Caco-2 (cell line): ENCODE measurements at regions not wholly inside any gene's neighbourhood (a gene's known extent, or its start where the extent isn't known, plus 50 kb on each side); places are given as distances from the start of the nearest gene placed in this dataset.

Experiments used
- BruUV-seq: library from RNA; stranded (reverse); fragments of 400-500 nt; replicated peaks from 2 replicates; lab custom pipeline; 2021; lab: Mats Ljungman, UMichigan
- CTCF ChIA-PET: fragments of 300-600 bp; sonication (Branson Sonifier 250); formaldehyde crosslinking; loops from one replicate; lab custom pipeline; 2022; ENCODE audit warnings: antibody characterized with exemption; lab: Charles Lee
- POLR2A ChIA-PET: fragments of 300-600 bp; sonication (Branson Sonifier 250); formaldehyde crosslinking; loops from one replicate; lab custom pipeline; 2022; ENCODE audit warnings: antibody characterized with exemption; lab: Charles Lee
- DNase-seq, 2 experiments: peaks; one replicate each; pipeline versions ENCODE4 v3.0.0 to v3.0.0-alpha.2; 2020 to 2022
- H3K27me3 ChIP-seq: replicated peaks from 2 replicates; pipeline ENCODE4 v1.6.0; 2011; ENCODE audit warnings: low read length; ENCODE audit not compliant: control insufficient read depth, insufficient read depth
- H3K36me3 ChIP-seq: 2 replicates; pipeline ENCODE4 v1.5.1; 2011; ENCODE audit warnings: low read length; ENCODE audit not compliant: control insufficient read depth, insufficient read depth
- H3K4me1 ChIP-seq: fragments of 250-450 bp; sonication (Bioruptor Pico); 2 replicates; pipeline ENCODE4 v1.5.1; 2020; ENCODE audit warnings: mild to moderate bottlenecking
- H3K4me3 ChIP-seq: 2 replicates; pipeline ENCODE4 v1.5.1; 2011; ENCODE audit warnings: low read depth, mild to moderate bottlenecking, control low read depth, low read length
- H3K9me3 ChIP-seq: fragments of 250-450 bp; sonication (Bioruptor Pico); 2 replicates; pipeline ENCODE4 v1.5.1; 2020; ENCODE audit warnings: mild to moderate bottlenecking, moderate library complexity
- H3K27ac Mint-ChIP-seq: one replicate; pipeline ENCODE4 v1.8.0; 2022; ENCODE audit warnings: mixed read lengths; ENCODE audit not compliant: unreplicated experiment
- H3K27me3 Mint-ChIP-seq: one replicate; pipeline ENCODE4 v1.8.0; 2022; ENCODE audit warnings: mixed read lengths; ENCODE audit not compliant: insufficient read depth, unreplicated experiment
- H3K36me3 Mint-ChIP-seq: one replicate; pipeline ENCODE4 v1.8.0; 2022; ENCODE audit warnings: mild to moderate bottlenecking, mixed read lengths; ENCODE audit not compliant: insufficient read depth, unreplicated experiment
- H3K4me1 Mint-ChIP-seq: one replicate; pipeline ENCODE4 v1.8.0; 2022; ENCODE audit warnings: low read depth, mixed read lengths; ENCODE audit not compliant: unreplicated experiment
- H3K4me3 Mint-ChIP-seq: one replicate; pipeline ENCODE4 v1.8.0; 2022; ENCODE audit warnings: mild to moderate bottlenecking, moderate library complexity, mixed read lengths; ENCODE audit not compliant: unreplicated experiment
- H3K9me3 Mint-ChIP-seq: one replicate; pipeline ENCODE4 v1.8.0; 2022; ENCODE audit warnings: mixed read lengths; ENCODE audit not compliant: unreplicated experiment
- CTCF ChIP-seq, 2 experiments: fragments of 200-600 bp in 1 of 2; IDR thresholded peaks; 1 replicate in 1 of 2; 2 replicates in 1 of 2; pipeline versions ENCODE4 v1.5.1 to v1.8.0; 2011 to 2022; ENCODE audit warnings: antibody characterized with exemption in 1 of 2, control low read depth in 1 of 2, inconsistent platforms in 1 of 2, low read depth in 1 of 2, low read length in 1 of 2, mild to moderate bottlenecking in 1 of 2, moderate library complexity in 1 of 2; ENCODE audit not compliant: insufficient read depth in 1 of 2, severe bottlenecking in 1 of 2, unreplicated experiment in 1 of 2
- intact Hi-C: fragments of 100-400 bp; cut with micrococcal nuclease; formaldehyde crosslinking; loops from one replicate; pipeline ENCODE4 v1.10.0; 2022; ENCODE audit not compliant: unreplicated experiment

DNA sequence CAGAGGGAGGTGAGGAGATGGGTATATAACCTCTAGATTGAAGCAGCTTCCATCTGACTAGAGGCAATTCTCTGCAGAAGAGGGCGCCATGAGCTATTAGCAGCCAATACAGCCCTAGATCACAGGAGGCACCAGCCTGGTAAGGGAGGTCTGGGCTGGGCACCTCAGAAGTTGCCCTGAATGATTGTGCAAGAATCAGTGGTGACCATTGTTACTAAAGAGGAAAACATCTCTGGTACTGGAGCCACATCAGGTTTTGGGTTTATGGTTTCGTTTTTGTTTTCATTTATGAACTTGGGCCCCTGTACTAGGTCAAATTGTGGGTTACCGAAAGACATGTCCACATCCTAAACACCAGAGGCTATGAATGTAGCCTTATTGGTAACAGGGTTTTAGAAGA, 342.0 kb downstream of the MLLT3 start:
- CTCF ChIA-PET: no interaction called here
- H3K36me3 Mint-ChIP-seq: no peaks in the 10 kb centered on the region
- no TSS peak for BruUV-seq

DNA sequence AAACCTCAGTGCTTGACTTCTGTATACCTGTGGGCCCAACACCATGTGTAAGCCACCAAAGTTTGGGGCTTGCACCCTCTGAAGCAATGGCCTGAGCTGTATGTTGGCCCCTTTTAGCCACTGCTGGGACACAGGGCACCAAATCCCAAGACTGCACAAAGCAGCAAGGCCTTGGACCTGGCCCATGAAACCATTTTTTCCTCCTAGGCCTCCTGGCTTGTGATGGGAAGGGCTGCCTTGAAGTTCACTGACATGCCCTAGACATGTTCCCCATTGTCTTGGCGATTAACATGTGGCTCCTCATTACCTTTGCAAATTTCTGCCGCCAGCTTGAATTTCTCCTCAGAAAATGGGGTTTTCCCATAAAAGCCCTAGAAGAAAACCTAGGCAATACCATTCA, 345.5 kb downstream of the MLLT3 start:
- peaks cover 4% of the 10 kb centered on the region for H3K36me3 Mint-ChIP-seq
- no peaks in the 10 kb centered on the region for H3K4me1 ChIP-seq
- DNase-seq: no peak
- TF ChIP-seq CTCF (IDR thresholded peaks at IDR 0.05; ENCODE audit: insufficient read depth in 1 of 2, low read depth in 1 of 2, low read length in 1 of 2, severe bottlenecking in 1 of 2, unreplicated experiment in 1 of 2): no peak
- BruUV-seq: no TSS peak
- no peak overlapping the region for H3K4me3 Mint-ChIP-seq
- CTCF ChIA-PET: no interaction called here
- no peak overlapping the region for H3K27ac Mint-ChIP-seq
- no peaks in the 10 kb centered on the region for H3K36me3 ChIP-seq
- H3K27me3 Mint-ChIP-seq: no peaks in the 10 kb centered on the region
- H3K4me1 Mint-ChIP-seq: no peaks in the 10 kb centered on the region
- H3K9me3 Mint-ChIP-seq: peaks cover 26% of the 10 kb centered on the region
- no peak overlapping the region for H3K4me3 ChIP-seq
- H3K9me3 ChIP-seq: no peaks in the 10 kb centered on the region
- intact Hi-C loops: no loop called here
- no peaks in the 10 kb centered on the region for H3K27me3 ChIP-seq
- POLR2A ChIA-PET: no interaction called here

More for the DNA sequence above, 342.0 kb downstream of the MLLT3 start:
- H3K27ac Mint-ChIP-seq: no peak overlapping the region
- Histone ChIP-seq H3K36me3 (no peaks in the 10 kb centered on the region), H3K4me1 (no peaks in the 10 kb centered on the region), H3K27me3 (no peaks in the 10 kb centered on the region), H3K9me3 (no peaks in the 10 kb centered on the region), H3K4me3 (no peak overlapping the region)
- no peaks in the 10 kb centered on the region for H3K4me1 Mint-ChIP-seq
- H3K9me3 Mint-ChIP-seq: peaks cover 6% of the 10 kb centered on the region
- no peak for TF ChIP-seq CTCF (IDR thresholded peaks at IDR 0.05; ENCODE audit: insufficient read depth in 1 of 2, low read depth in 1 of 2, low read length in 1 of 2, severe bottlenecking in 1 of 2, unreplicated experiment in 1 of 2)
- H3K27me3 Mint-ChIP-seq: no peaks in the 10 kb centered on the region
- intact Hi-C loops: no loop called here
- POLR2A ChIA-PET: no interaction called here
- DNase-seq: no peak
- H3K4me3 Mint-ChIP-seq: no peak overlapping the region

GRCh38 chr9:20271723-20272122, 350.6 kb downstream of the MLLT3 start:
- intact Hi-C loops: loop anchor here (1.0 kb wide), 1 partner anchor 345 kb away; no protein-coding TSS in a partner anchor
- Histone ChIP-seq H3K4me3 (no peak overlapping the region), H3K4me1 (no peaks in the 10 kb centered on the region), H3K27me3 (no peaks in the 10 kb centered on the region), H3K9me3 (no peaks in the 10 kb centered on the region), H3K36me3 (no peaks in the 10 kb centered on the region)
- no peaks in the 10 kb centered on the region for H3K27me3 Mint-ChIP-seq
- H3K4me1 Mint-ChIP-seq: peaks cover 5% of the 10 kb centered on the region
- no peak for TF ChIP-seq CTCF (IDR thresholded peaks at IDR 0.05; ENCODE audit: insufficient read depth in 1 of 2, low read depth in 1 of 2, low read length in 1 of 2, severe bottlenecking in 1 of 2, unreplicated experiment in 1 of 2)
- H3K4me3 Mint-ChIP-seq: no peak overlapping the region
- peaks cover 4% of the 10 kb centered on the region for H3K36me3 Mint-ChIP-seq
- no TSS peak for BruUV-seq
- ChIA-PET POLR2A (no interaction called here), CTCF (no interaction called here)
- H3K27ac Mint-ChIP-seq: no peak overlapping the region
- no peak for DNase-seq
- peaks cover 26% of the 10 kb centered on the region for H3K9me3 Mint-ChIP-seq
